Progenitor cell of endocrine pancreas (in vitro differentiated cells): ENCODE measurements at regions not wholly inside any gene's neighbourhood (a gene's known extent, or its start where the extent isn't known, plus 50 kb on each side); places are given as distances from the start of the nearest gene placed in this dataset.

Source experiments
- DNase-seq: peaks from one replicate; pipeline ENCODE4 v3.0.0; 2021; ENCODE audit warnings: low spot score; ENCODE audit not compliant: unreplicated experiment
- H3K27ac Mint-ChIP-seq: 2 replicates; pipeline ENCODE4 v1.8.0; 2021; ENCODE audit warnings: mild to moderate bottlenecking, moderate library complexity, mixed read lengths
- H3K27me3 Mint-ChIP-seq: 2 replicates; pipeline ENCODE4 v1.8.0; 2021; ENCODE audit warnings: mixed read lengths
- H3K36me3 Mint-ChIP-seq: 2 replicates; pipeline ENCODE4 v1.8.0; 2022; ENCODE audit warnings: mixed read lengths; ENCODE audit not compliant: insufficient read depth
- H3K4me1 Mint-ChIP-seq: 2 replicates; pipeline ENCODE4 v1.8.0; 2021; ENCODE audit warnings: low read depth, mixed read lengths
- H3K4me3 Mint-ChIP-seq: 2 replicates; pipeline ENCODE4 v1.8.0; 2021; ENCODE audit warnings: low read depth, mild to moderate bottlenecking, moderate library complexity, mixed read lengths
- H3K9me3 Mint-ChIP-seq: 2 replicates; pipeline ENCODE4 v1.8.0; 2021; ENCODE audit warnings: low read depth, mixed read lengths
- TF ChIP-seq, protein P1 (sequence below): fragments of 200-600 bp; sonication (generic); IDR thresholded peaks from one replicate; pipeline ENCODE4 v1.5.0; 2021; ENCODE audit warnings: antibody characterized with exemption, mild to moderate bottlenecking; ENCODE audit not compliant: unreplicated experiment

DNA sequence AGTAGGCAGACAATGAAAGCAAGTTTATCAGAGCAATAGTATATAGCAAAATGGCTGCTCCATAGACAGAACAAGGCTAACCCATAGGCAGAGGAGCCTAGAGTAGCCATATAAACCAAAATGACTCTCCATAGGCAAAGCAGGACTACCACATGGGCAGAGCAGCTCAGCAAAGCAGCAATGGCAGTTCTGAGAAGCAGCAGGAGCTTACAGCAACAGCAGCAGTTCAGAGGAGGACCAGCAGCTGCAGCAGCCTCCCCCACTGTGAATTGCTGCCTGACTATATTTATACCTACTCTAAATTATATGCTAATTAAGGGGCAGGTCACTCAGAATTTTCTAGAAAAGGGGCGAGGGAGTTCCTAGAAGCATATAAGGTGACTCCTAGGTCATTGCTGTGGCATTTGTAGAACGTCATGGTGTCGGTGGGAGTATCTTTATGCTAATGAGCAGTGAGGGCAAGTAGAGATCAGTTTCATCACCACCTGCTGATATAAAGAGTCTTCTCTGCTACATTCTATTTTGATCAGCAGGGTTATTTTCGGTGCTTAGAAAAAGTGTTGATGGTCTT is 1115.5 kb downstream of the DTWD2 start:
- DNase-seq, result no peak
- TF ChIP-seq, protein P1, sequence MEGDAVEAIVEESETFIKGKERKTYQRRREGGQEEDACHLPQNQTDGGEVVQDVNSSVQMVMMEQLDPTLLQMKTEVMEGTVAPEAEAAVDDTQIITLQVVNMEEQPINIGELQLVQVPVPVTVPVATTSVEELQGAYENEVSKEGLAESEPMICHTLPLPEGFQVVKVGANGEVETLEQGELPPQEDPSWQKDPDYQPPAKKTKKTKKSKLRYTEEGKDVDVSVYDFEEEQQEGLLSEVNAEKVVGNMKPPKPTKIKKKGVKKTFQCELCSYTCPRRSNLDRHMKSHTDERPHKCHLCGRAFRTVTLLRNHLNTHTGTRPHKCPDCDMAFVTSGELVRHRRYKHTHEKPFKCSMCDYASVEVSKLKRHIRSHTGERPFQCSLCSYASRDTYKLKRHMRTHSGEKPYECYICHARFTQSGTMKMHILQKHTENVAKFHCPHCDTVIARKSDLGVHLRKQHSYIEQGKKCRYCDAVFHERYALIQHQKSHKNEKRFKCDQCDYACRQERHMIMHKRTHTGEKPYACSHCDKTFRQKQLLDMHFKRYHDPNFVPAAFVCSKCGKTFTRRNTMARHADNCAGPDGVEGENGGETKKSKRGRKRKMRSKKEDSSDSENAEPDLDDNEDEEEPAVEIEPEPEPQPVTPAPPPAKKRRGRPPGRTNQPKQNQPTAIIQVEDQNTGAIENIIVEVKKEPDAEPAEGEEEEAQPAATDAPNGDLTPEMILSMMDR, result no peak

DNA sequence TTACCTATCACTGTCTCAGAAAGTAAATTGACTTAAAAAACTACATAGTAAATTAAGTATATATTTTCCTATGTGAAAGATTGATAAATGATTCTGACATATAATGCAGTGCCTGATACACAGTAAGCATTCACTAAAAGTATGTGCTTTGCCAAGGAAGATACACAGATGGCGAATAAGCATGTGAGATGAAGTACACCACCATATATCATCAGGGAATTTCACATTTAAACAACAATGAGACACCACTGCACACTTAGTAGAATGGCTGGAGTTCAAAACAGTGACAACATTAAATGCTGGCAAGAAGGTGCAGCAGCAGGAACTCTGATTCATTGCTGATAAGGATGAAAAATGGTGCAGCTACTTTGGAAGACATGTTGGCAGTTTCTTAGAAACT is 1118.8 kb downstream of the DTWD2 start:
- no peaks in the 10 kb centered on the region for H3K9me3 Mint-ChIP-seq
- no peaks in the 10 kb centered on the region for H3K36me3 Mint-ChIP-seq
- no peak overlapping the region for H3K27ac Mint-ChIP-seq
- no peak for DNase-seq
- TF ChIP-seq, protein P1, result no peak
- H3K4me1 Mint-ChIP-seq, result no peaks in the 10 kb centered on the region
- no peak overlapping the region for H3K4me3 Mint-ChIP-seq
- H3K27me3 Mint-ChIP-seq, result no peaks in the 10 kb centered on the region

More for the DNA sequence above, 1115.5 kb downstream of the DTWD2 start:
- H3K27ac Mint-ChIP-seq, result no peak overlapping the region
- H3K4me3 Mint-ChIP-seq, result no peak overlapping the region
- H3K4me1 Mint-ChIP-seq, result no peaks in the 10 kb centered on the region
- no peaks in the 10 kb centered on the region for H3K27me3 Mint-ChIP-seq
- no peaks in the 10 kb centered on the region for H3K36me3 Mint-ChIP-seq
- H3K9me3 Mint-ChIP-seq, result peaks cover 6% of the 10 kb centered on the region

DNA sequence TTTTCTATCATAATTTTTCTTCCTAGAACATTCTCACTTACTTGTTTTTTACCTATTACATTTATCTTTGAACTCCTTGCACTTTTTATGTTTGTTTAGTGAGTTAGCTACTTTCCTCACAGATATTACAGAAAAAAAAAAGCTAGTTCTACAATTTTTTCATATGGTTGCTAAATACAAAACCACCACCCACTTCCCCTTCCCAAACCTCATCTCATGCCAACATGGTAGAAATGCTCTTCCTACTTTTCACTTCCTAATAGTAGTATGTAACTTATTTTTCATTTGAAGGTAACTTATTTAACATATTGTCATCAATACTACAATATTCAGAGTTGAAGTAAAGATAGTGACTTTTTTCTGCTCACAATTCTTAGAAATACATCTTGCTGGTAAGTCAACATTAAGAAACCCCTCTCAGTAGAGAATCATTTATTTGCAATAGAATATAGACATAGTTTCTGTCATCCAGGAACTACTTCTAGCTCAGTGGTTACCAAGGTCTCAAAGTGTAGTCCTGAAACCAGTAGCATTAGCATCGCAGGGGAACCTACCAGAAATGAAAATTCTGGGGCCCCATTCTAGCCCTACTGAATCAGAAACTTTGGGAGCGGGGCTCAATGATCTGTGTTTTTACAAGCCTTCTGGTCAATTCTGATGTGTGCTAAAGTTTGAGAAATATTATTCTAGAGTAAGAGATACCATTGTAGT is 1124.6 kb downstream of the DTWD2 start:
- no peaks in the 10 kb centered on the region for H3K4me1 Mint-ChIP-seq
- no peaks in the 10 kb centered on the region for H3K9me3 Mint-ChIP-seq
- TF ChIP-seq, protein P1, result no peak
- H3K36me3 Mint-ChIP-seq, result no peaks in the 10 kb centered on the region
- no peak overlapping the region for H3K27ac Mint-ChIP-seq
- H3K27me3 Mint-ChIP-seq, result no peaks in the 10 kb centered on the region
- DNase-seq, result no peak
- no peak overlapping the region for H3K4me3 Mint-ChIP-seq

- no peaks in the 10 kb centered on the region for H3K36me3 Mint-ChIP-seq
- H3K4me1 Mint-ChIP-seq, result peaks cover 2% of the 10 kb centered on the region
- H3K9me3 Mint-ChIP-seq, result no peaks in the 10 kb centered on the region
- no peak for DNase-seq
- H3K27ac Mint-ChIP-seq, result no peak overlapping the region
- TF ChIP-seq, protein P1, result no peak
- no peaks in the 10 kb centered on the region for H3K27me3 Mint-ChIP-seq
- H3K4me3 Mint-ChIP-seq, result no peak overlapping the region
Measured at GRCh38 chr5:117860550-117860949, 1127.8 kb downstream of the DTWD2 start.

DNA sequence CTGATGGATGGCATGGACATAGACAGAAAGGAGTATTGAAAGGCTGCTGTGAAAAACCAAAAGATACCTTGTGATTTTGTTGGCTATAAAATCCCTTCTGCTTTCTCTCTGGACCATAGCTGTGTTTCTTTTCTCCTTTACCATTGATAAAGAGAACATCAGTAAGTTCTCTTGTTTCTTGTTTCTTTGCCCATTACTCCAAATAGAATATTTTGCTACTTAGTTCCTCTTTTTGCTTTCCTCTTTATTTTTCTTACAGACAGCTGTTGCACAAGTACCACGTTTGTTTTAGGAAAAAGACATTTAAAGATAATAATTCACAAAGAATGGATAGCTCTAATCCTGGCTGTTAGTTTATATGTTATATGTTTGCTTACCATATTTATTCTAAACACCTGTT is 1129.2 kb downstream of the DTWD2 start:
- Mint-ChIP-seq H3K36me3 (no peaks in the 10 kb centered on the region), H3K27ac (no peak overlapping the region), H3K4me3 (no peak overlapping the region), H3K27me3 (no peaks in the 10 kb centered on the region), H3K4me1 (peaks cover 2% of the 10 kb centered on the region), H3K9me3 (no peaks in the 10 kb centered on the region)
- DNase-seq, result no peak
- TF ChIP-seq, protein P1, result no peak
